OCI-LY1 (cell line): ENCODE measurements at regions not wholly inside any gene's neighbourhood (a gene's known extent, or its start where the extent isn't known, plus 50 kb on each side); places are given as distances from the start of the nearest gene placed in this dataset.

Experiments
- H2AFZ ChIP-seq: fragments of 200-600 bp; sonication (generic), shearing (Covaris generic); 2 replicates; pipeline ENCODE4 v1.6.0; 2014; ENCODE audit warnings: antibody characterized with exemption, mild to moderate bottlenecking, low read length
- H3F3A ChIP-seq: fragments of 200-600 bp; sonication (generic), shearing (Covaris generic); 2 replicates; pipeline ENCODE4 v1.6.0; 2014; ENCODE audit warnings: mild to moderate bottlenecking, antibody characterized with exemption, low read length, moderate library complexity; ENCODE audit not compliant: insufficient read depth
- H3K27ac ChIP-seq: fragments of 200-600 bp; sonication (generic); 2 replicates; pipeline ENCODE4 v1.5.1; 2014; ENCODE audit warnings: low read length, mixed run types, mild to moderate bottlenecking, low read depth; ENCODE audit not compliant: poor library complexity, severe bottlenecking
- H3K27me3 ChIP-seq: fragments of 200-600 bp; sonication (generic); 2 replicates; pipeline ENCODE4 v1.6.0; 2014; ENCODE audit warnings: antibody characterized with exemption, mild to moderate bottlenecking, low read length, moderate library complexity; ENCODE audit not compliant: insufficient read depth
- H3K36me3 ChIP-seq: fragments of 200-600 bp; sonication (generic); 2 replicates; pipeline ENCODE4 v1.6.1; 2014; ENCODE audit warnings: mild to moderate bottlenecking, antibody characterized with exemption, low read length, moderate library complexity, mixed read lengths; ENCODE audit not compliant: insufficient read depth
- H3K4me1 ChIP-seq: fragments of 200-600 bp; sonication (generic); 2 replicates; pipeline ENCODE4 v1.5.1; 2014; ENCODE audit warnings: mild to moderate bottlenecking, low read length, moderate library complexity; ENCODE audit not compliant: insufficient read depth, severe bottlenecking
- H3K4me2 ChIP-seq: fragments of 200-600 bp; sonication (generic), shearing (Covaris generic); 2 replicates; pipeline ENCODE4 v1.6.1; 2014; ENCODE audit warnings: low read length
- H3K4me3 ChIP-seq: fragments of 200-600 bp; sonication (generic); 2 replicates; pipeline ENCODE4 v1.5.1; 2014; ENCODE audit warnings: low read length, low read depth, mild to moderate bottlenecking, mixed read lengths; ENCODE audit not compliant: poor library complexity, severe bottlenecking
- H3K79me2 ChIP-seq: fragments of 200-600 bp; shearing (Covaris generic); 2 replicates; pipeline ENCODE4 v1.6.1; 2016; ENCODE audit warnings: mixed run types, low read length, mixed read lengths; ENCODE audit not compliant: insufficient read depth
- H3K9ac ChIP-seq: fragments of 200-600 bp; sonication (generic), shearing (Covaris generic); 2 replicates; pipeline ENCODE4 v1.6.1; 2014; ENCODE audit warnings: mild to moderate bottlenecking, low read length, mixed read lengths
- H3K9me2 ChIP-seq: fragments of 200-600 bp; sonication (generic), shearing (Covaris generic); 2 replicates; pipeline ENCODE4 v1.6.1; 2014; ENCODE audit warnings: low read depth, mild to moderate bottlenecking, low read length, mixed read lengths
- H3K9me3 ChIP-seq: fragments of 200-600 bp; shearing (Covaris generic); 2 replicates; pipeline ENCODE4 v1.6.1; 2014; ENCODE audit warnings: low read length, mixed read lengths
- H4K20me1 ChIP-seq: fragments of 200-600 bp; sonication (generic), shearing (Covaris generic); 2 replicates; pipeline ENCODE4 v1.6.0; 2016; ENCODE audit warnings: mild to moderate bottlenecking, low read length; ENCODE audit not compliant: insufficient read depth
- EZH2 ChIP-seq: fragments of 200-600 bp; sonication (generic), shearing (Covaris generic); IDR thresholded peaks from 2 replicates; pipeline ENCODE4 v1.8.0; 2017; ENCODE audit warnings: borderline replicate concordance, mixed run types, mild to moderate bottlenecking, antibody characterized with exemption, low read length, moderate library complexity, mixed read lengths
- TF ChIP-seq, protein P1 (sequence below): fragments of 200-600 bp; sonication (generic), shearing (Covaris generic); IDR thresholded peaks from 2 replicates; pipeline ENCODE4 v1.5.1; 2017; ENCODE audit warnings: mild to moderate bottlenecking, antibody characterized with exemption, low read length, moderate library complexity, mixed read lengths

DNA sequence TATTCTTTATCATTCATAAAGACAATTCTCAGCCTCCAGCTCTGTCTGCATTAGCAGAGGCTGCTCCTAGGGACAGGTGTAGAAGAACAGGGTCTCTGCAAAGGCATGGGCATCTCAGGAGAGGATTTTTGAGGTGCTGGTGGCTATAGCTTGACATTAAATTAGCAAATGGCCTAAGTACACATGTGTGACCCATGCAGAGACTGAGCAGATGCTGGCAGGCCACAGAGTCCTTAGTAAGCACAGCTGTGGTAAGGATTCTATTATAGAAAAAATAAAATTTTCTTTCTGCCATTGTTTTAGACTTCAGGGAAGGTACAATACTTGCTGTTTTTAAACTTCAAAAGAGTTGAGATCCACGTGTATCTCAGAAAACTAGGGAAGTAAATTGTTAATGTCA lies 177.5 kb upstream of the DUSP10 start:
- Histone ChIP-seq H4K20me1 (no peaks in the 10 kb centered on the region), H3K27ac (no peak overlapping the region), H3K9me2 (no peaks in the 10 kb centered on the region), H2AFZ (no peak overlapping the region), H3K9ac (no peak overlapping the region), H3K27me3 (no peaks in the 10 kb centered on the region), H3F3A (no peaks in the 10 kb centered on the region), H3K79me2 (no peaks in the 10 kb centered on the region), H3K4me1 (peaks cover 22% of the 10 kb centered on the region), H3K4me2 (no peak overlapping the region), H3K9me3 (no peaks in the 10 kb centered on the region), H3K36me3 (no peaks in the 10 kb centered on the region), H3K4me3 (no peak overlapping the region)
- TF ChIP-seq, protein P1, sequence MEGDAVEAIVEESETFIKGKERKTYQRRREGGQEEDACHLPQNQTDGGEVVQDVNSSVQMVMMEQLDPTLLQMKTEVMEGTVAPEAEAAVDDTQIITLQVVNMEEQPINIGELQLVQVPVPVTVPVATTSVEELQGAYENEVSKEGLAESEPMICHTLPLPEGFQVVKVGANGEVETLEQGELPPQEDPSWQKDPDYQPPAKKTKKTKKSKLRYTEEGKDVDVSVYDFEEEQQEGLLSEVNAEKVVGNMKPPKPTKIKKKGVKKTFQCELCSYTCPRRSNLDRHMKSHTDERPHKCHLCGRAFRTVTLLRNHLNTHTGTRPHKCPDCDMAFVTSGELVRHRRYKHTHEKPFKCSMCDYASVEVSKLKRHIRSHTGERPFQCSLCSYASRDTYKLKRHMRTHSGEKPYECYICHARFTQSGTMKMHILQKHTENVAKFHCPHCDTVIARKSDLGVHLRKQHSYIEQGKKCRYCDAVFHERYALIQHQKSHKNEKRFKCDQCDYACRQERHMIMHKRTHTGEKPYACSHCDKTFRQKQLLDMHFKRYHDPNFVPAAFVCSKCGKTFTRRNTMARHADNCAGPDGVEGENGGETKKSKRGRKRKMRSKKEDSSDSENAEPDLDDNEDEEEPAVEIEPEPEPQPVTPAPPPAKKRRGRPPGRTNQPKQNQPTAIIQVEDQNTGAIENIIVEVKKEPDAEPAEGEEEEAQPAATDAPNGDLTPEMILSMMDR, result no peak
- no peak for TF ChIP-seq EZH2

GRCh38 chr1:221916176-221916575 lies 174.3 kb upstream of the DUSP10 start:
- Histone ChIP-seq H3K9me2 (no peaks in the 10 kb centered on the region), H3K9me3 (no peaks in the 10 kb centered on the region), H3K4me3 (no peak overlapping the region), H3K4me1 (peaks cover 21% of the 10 kb centered on the region), H3K4me2 (no peak overlapping the region), H3K36me3 (no peaks in the 10 kb centered on the region), H3K79me2 (no peaks in the 10 kb centered on the region), H3K27ac (no peak overlapping the region), H2AFZ (no peak overlapping the region), H4K20me1 (no peaks in the 10 kb centered on the region), H3F3A (no peaks in the 10 kb centered on the region), H3K27me3 (no peaks in the 10 kb centered on the region), H3K9ac (no peak overlapping the region)
- TF ChIP-seq, protein P1, result no peak
- no peak for TF ChIP-seq EZH2

DNA sequence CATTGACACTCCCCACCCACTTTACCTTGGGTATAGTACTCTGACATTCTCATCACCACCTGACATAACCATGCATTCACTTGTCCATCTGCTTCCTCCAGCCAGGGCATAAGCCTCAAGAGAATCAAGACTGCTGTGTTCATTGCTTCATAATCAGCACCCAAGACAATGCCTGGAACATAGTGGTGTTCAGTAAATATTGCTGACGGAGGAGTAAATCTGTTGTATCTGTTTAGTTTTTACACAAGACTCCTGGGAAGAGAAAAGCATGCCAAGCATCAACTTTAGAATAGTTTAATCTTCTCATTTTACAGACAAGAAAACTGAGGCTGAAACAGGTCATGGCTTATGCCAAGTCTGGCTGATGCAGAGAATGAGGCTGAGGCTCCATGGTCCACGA lies 173.9 kb upstream of the DUSP10 start:
- Histone ChIP-seq H3K9me3 (no peaks in the 10 kb centered on the region), H3F3A (no peaks in the 10 kb centered on the region), H3K4me2 (no peak overlapping the region), H3K9ac (no peak overlapping the region), H4K20me1 (no peaks in the 10 kb centered on the region), H3K4me3 (no peak overlapping the region), H3K27ac (no peak overlapping the region), H3K9me2 (no peaks in the 10 kb centered on the region), H3K36me3 (no peaks in the 10 kb centered on the region), H2AFZ (no peak overlapping the region), H3K4me1 (peaks cover 22% of the 10 kb centered on the region), H3K79me2 (no peaks in the 10 kb centered on the region), H3K27me3 (no peaks in the 10 kb centered on the region)
- TF ChIP-seq, protein P1, result no peak
- TF ChIP-seq EZH2, result no peak
